ENCODE measurements at regions not wholly inside any gene's neighbourhood (a gene's known extent, or its start where the extent isn't known, plus 50 kb on each side); places are given as distances from the start of the nearest gene placed in this dataset.

DNA sequence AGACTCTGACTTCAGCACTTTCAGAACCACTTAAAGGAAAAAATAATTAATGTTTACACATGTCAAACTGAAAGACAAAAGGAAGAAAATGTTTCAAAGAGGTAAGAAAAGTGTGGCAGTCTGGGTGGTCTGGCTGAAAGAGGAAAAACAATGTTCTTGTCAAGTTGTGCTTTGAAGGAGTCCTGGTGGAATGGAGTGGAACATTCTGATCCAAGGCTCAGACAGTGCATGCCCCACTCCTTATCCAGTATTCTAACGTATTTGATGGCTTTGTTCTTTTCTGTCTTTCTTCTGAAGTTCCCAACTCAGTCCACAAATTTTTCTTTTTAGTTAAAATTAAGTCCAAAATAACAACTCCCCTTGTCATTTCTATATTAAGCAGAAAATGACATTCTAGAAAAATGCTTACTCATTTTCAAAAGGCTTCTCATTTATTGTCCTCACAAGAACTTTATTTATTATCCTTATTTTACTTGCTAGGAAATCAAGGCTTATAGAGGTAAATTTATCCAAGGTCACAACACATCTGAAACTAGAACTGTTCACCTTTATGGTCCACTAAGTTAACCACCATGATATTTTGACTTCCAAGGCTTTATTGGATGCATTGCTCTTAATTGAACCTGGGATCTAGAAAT, 121.7 kb upstream of the NAP1L1 start:
- no peak for TF ChIP-seq CTCF (IDR thresholded peaks at IDR 0.05; ENCODE audit: borderline replicate concordance, insufficient read depth, low read depth, low read length)

DNA sequence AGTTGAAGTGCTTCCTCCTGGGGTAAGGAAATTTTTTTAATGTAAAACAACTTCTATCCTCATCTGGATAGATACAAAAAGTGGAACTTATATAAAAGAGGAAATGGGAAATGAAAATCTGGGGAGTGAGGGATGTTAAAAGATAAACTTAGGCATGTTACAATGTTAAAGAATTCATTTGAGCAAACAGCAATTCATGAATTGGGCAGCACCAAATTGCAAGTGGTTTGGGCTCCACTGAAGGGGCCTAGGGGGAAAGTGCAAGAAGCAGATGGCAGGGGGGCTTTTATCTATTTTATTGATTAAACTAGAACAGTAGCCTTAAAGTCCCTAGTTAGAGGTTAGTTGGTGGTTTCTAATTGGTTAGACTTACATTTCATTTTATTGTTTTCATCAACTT, 118.1 kb upstream of the NAP1L1 start:
- no peak overlapping the region for H3K4me3 ChIP-seq (ENCODE audit: low read depth, low read length)
- no peak for TF ChIP-seq CTCF (IDR thresholded peaks at IDR 0.05; ENCODE audit: borderline replicate concordance, insufficient read depth, low read depth, low read length)

More for the DNA sequence above, 121.7 kb upstream of the NAP1L1 start:
- no peak overlapping the region for H3K4me3 ChIP-seq (ENCODE audit: low read depth, low read length)

DNA sequence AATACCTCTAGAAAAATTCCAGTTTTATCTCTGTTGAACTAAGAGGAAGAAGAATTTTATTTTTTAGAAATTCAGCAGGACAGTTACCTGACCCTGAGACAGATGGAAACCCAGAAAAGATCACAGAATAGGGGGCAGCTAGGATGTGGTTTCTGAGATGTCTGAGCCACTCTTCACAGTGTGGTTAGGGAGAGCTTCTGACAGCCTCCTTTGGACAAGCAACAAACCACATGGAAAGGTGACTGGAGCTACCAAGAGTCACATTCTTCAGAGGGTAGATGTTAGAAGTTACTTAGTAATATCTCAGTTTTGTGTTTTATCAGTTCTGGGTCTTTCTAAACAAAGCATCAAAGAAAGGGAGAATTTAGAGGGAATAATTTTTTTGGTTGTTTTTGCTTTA, 117.3 kb upstream of the NAP1L1 start:
- no peak for TF ChIP-seq CTCF (IDR thresholded peaks at IDR 0.05; ENCODE audit: borderline replicate concordance, insufficient read depth, low read depth, low read length)

DNA sequence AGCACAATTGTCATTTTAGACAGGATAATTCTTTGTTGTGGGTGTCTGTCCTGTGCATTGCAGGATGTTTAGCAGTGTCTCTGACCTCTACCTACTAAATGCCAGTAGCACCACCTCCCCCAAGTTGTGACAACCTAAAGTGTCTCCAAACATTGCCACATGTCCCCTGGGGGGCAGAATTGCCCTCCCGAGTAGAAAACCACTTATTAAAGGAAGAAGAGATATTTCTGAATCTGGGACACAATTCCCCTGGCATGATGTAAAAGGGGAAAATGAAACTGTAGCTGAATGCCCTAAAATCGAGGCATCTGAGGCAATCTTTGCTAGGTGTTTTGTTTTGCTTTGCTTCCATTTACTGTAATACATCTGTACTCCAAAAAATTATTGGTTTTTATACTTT, 116.8 kb upstream of the NAP1L1 start:
- no peak for TF ChIP-seq CTCF (IDR thresholded peaks at IDR 0.05; ENCODE audit: borderline replicate concordance, insufficient read depth, low read depth, low read length)
- H3K4me3 ChIP-seq (ENCODE audit: low read depth, low read length), result no peak overlapping the region

More for the DNA sequence above, 117.3 kb upstream of the NAP1L1 start:
- no peak overlapping the region for H3K4me3 ChIP-seq (ENCODE audit: low read depth, low read length)

DNA sequence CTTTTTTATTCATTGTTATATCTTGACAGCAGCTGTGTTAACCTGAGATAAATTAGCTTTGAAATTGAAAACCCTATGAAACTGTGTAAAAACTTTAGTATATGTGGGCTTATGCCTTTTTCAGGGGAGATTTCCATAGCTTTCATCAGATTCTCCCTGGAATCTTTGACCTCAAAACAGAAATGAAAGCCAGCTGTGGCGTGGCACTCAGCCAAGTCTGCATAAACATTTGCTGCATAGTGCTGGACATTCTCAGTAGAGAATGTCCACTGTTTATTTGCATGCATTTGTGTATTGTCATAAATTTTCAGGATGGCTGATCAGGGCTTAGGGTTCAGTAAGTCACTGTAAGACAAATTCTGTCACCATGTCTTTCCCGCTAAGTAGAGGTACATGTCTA, 115.3 kb upstream of the NAP1L1 start:
- no peak overlapping the region for H3K4me3 ChIP-seq (ENCODE audit: low read depth, low read length)
- no peak for TF ChIP-seq CTCF (IDR thresholded peaks at IDR 0.05; ENCODE audit: borderline replicate concordance, insufficient read depth, low read depth, low read length)

- no peak overlapping the region for H3K4me3 ChIP-seq (ENCODE audit: low read depth, low read length)
- no peak for TF ChIP-seq CTCF (IDR thresholded peaks at IDR 0.05; ENCODE audit: borderline replicate concordance, insufficient read depth, low read depth, low read length)
These were observed 114.4 kb upstream of the NAP1L1 start for GRCh38 chr12:76198839-76199238.

- no peak for TF ChIP-seq CTCF (IDR thresholded peaks at IDR 0.05; ENCODE audit: borderline replicate concordance, insufficient read depth, low read depth, low read length)
- no peak overlapping the region for H3K4me3 ChIP-seq (ENCODE audit: low read depth, low read length)
These were observed 112.8 kb upstream of the NAP1L1 start for GRCh38 chr12:76197283-76197682.

Measured in GM12875 (cell line).